Mesenchymal stem cell (in vitro differentiated cells and primary cell): ENCODE measurements at regions not wholly inside any gene's neighbourhood (a gene's known extent, or its start where the extent isn't known, plus 50 kb on each side); places are given as distances from the start of the nearest gene placed in this dataset.
"Not testable (repeated sequence)": the region's sequence is repeated elsewhere in the genome, so short reads cannot be mapped to it uniquely, and the experiment has no call there.

Experiments
- DNase-seq: peaks from one replicate; pipeline ENCODE4 v3.0.0-alpha.2; 2013
- H2AFZ ChIP-seq: one replicate; pipeline ENCODE4 v1.6.1; 2013; ENCODE audit warnings: low read depth, mild to moderate bottlenecking, control low read depth, inconsistent platforms, low read length, moderate library complexity
- H2AK5ac ChIP-seq: 2 replicates; pipeline ENCODE4 v1.6.1; 2013; ENCODE audit warnings: low read length, moderate library complexity, mild to moderate bottlenecking, inconsistent platforms; ENCODE audit not compliant: severe bottlenecking
- H2BK120ac ChIP-seq: one replicate; pipeline ENCODE4 v1.6.1; 2013; ENCODE audit warnings: low read depth, mild to moderate bottlenecking, inconsistent platforms, low read length, moderate library complexity
- H2BK12ac ChIP-seq, 2 experiments: one replicate each; pipeline ENCODE4 v1.6.1; 2013; ENCODE audit warnings: inconsistent platforms in 2 of 2, low read length in 2 of 2, mild to moderate bottlenecking in 2 of 2, moderate library complexity in 2 of 2, control low read depth in 1 of 2
- H2BK15ac ChIP-seq: one replicate; pipeline ENCODE4 v1.6.1; 2013; ENCODE audit warnings: mild to moderate bottlenecking, low read depth, inconsistent platforms; ENCODE audit not compliant: poor library complexity, severe bottlenecking
- H2BK5ac ChIP-seq: 2 replicates; pipeline ENCODE4 v1.6.1; 2013; ENCODE audit warnings: low read depth, mild to moderate bottlenecking, low read length, control low read depth, inconsistent platforms; ENCODE audit not compliant: poor library complexity, severe bottlenecking
- H3K14ac ChIP-seq, 2 experiments: one replicate each; pipeline ENCODE4 v1.6.1; 2013; ENCODE audit warnings: inconsistent platforms in 2 of 2, low read length in 2 of 2, control low read depth in 1 of 2, mild to moderate bottlenecking in 1 of 2, moderate library complexity in 1 of 2
- H3K18ac ChIP-seq, 2 experiments: one replicate each; pipeline ENCODE4 v1.6.1; 2013; ENCODE audit warnings: inconsistent platforms in 2 of 2, low read length in 2 of 2, control low read depth in 1 of 2, low read depth in 1 of 2, mild to moderate bottlenecking in 1 of 2
- H3K23ac ChIP-seq, 2 experiments: one replicate each; pipeline ENCODE4 v1.6.1; 2013; ENCODE audit warnings: inconsistent platforms in 2 of 2, low read length in 2 of 2, mild to moderate bottlenecking in 2 of 2, moderate library complexity in 2 of 2, control low read depth in 1 of 2
- H3K27ac ChIP-seq: 2 replicates; pipeline ENCODE4 v1.5.1; 2013; ENCODE audit warnings: mild to moderate bottlenecking, moderate library complexity, low read length, control low read depth, inconsistent platforms; ENCODE audit not compliant: poor library complexity, severe bottlenecking
- H3K27me3 ChIP-seq, 2 experiments: 2 replicates each; pipeline versions ENCODE4 v1.6.1 to v1.7.0; 2013; ENCODE audit warnings: low read length in 2 of 2, mild to moderate bottlenecking in 2 of 2, moderate library complexity in 2 of 2, control low read depth in 1 of 2, inconsistent platforms in 1 of 2; ENCODE audit not compliant: control insufficient read depth in 1 of 2, insufficient read depth in 1 of 2
- H3K36me3 ChIP-seq, 2 experiments: 2 replicates each; pipeline versions ENCODE4 v1.6.1 to v1.7.0; 2013; ENCODE audit warnings: low read length in 2 of 2, control low read depth in 1 of 2, inconsistent platforms in 1 of 2, low read depth in 1 of 2, mild to moderate bottlenecking in 1 of 2; ENCODE audit not compliant: insufficient read depth in 2 of 2, control insufficient read depth in 1 of 2
- H3K4ac ChIP-seq, 2 experiments: one replicate each; pipeline ENCODE4 v1.6.1; 2013; ENCODE audit warnings: inconsistent platforms in 2 of 2, low read length in 2 of 2, mild to moderate bottlenecking in 2 of 2, moderate library complexity in 2 of 2, control low read depth in 1 of 2, low read depth in 1 of 2
- H3K4me1 ChIP-seq: 2 replicates; pipeline ENCODE4 v1.6.1; 2013; ENCODE audit warnings: low read depth, low read length, control low read depth; ENCODE audit not compliant: control insufficient read depth, insufficient read depth
- H3K4me2 ChIP-seq: 2 replicates; pipeline ENCODE4 v1.6.1; 2013; ENCODE audit warnings: low read length, mild to moderate bottlenecking, inconsistent platforms; ENCODE audit not compliant: poor library complexity, severe bottlenecking
- H3K4me3 ChIP-seq, 2 experiments: 2 replicates each; pipeline versions ENCODE4 v1.5.1 to v1.7.0; 2013; ENCODE audit warnings: low read length in 2 of 2, mild to moderate bottlenecking in 2 of 2, control low read depth in 1 of 2, low read depth in 1 of 2; ENCODE audit not compliant: insufficient read depth in 1 of 2
- H3K79me1 ChIP-seq: replicated peaks from 2 replicates; pipeline ENCODE4 v1.6.1; 2013; ENCODE audit warnings: mild to moderate bottlenecking, control low read depth, low read length, inconsistent platforms; ENCODE audit not compliant: poor library complexity, severe bottlenecking
- H3K9ac ChIP-seq: 2 replicates; pipeline ENCODE4 v1.7.0; 2013; ENCODE audit warnings: mild to moderate bottlenecking, low read length, moderate library complexity
- H3K9me3 ChIP-seq: 2 replicates; pipeline ENCODE4 v1.7.0; 2013; ENCODE audit warnings: mild to moderate bottlenecking, low read length; ENCODE audit not compliant: control insufficient read depth
- H4K8ac ChIP-seq: one replicate; pipeline ENCODE4 v1.6.1; 2013; ENCODE audit warnings: inconsistent platforms, mild to moderate bottlenecking, low read length, moderate library complexity
- H4K91ac ChIP-seq: one replicate; pipeline ENCODE4 v1.6.1; 2013; ENCODE audit warnings: mild to moderate bottlenecking, low read length, inconsistent platforms
- WGBS: methylation state at CpG from one replicate; pipeline ENCODE4 v1.1.7; 2013; ENCODE audit warnings: mixed read lengths; 5-methylcytosine and 5-hydroxymethylcytosine counted together

- not testable (repeated sequence) for H4K8ac ChIP-seq, H3K23ac ChIP-seq, H2BK120ac ChIP-seq, H3K18ac ChIP-seq, H2AFZ ChIP-seq, H2AK5ac ChIP-seq, H3K27ac ChIP-seq, H3K79me1 ChIP-seq, H2BK15ac ChIP-seq, H4K91ac ChIP-seq, H3K9me3 ChIP-seq, DNase-seq, H3K4me1 ChIP-seq, H3K14ac ChIP-seq, H3K27me3 ChIP-seq, H3K4ac ChIP-seq, H3K9ac ChIP-seq, H3K4me3 ChIP-seq, H2BK5ac ChIP-seq, H3K36me3 ChIP-seq, H3K4me2 ChIP-seq, H2BK12ac ChIP-seq
- WGBS = no CpG with 5 or more reads among the region's 1 CpG
Measured at GRCh38 chr2:91559269-91559668, 2867.8 kb downstream of the RPIA start.

GRCh38 chr2:91559886-91560614, 2868.6 kb downstream of the RPIA start:
- not testable (repeated sequence) for H3K9ac ChIP-seq, H3K14ac ChIP-seq, H2BK12ac ChIP-seq, H2AK5ac ChIP-seq, H3K23ac ChIP-seq, H3K4me2 ChIP-seq, H4K8ac ChIP-seq, H3K79me1 ChIP-seq, H3K4me1 ChIP-seq, H2AFZ ChIP-seq, H2BK120ac ChIP-seq, H3K27ac ChIP-seq, H3K27me3 ChIP-seq, H3K9me3 ChIP-seq, H4K91ac ChIP-seq, H3K18ac ChIP-seq, H3K36me3 ChIP-seq, H2BK5ac ChIP-seq, H3K4ac ChIP-seq, DNase-seq, H3K4me3 ChIP-seq, H2BK15ac ChIP-seq

DNA sequence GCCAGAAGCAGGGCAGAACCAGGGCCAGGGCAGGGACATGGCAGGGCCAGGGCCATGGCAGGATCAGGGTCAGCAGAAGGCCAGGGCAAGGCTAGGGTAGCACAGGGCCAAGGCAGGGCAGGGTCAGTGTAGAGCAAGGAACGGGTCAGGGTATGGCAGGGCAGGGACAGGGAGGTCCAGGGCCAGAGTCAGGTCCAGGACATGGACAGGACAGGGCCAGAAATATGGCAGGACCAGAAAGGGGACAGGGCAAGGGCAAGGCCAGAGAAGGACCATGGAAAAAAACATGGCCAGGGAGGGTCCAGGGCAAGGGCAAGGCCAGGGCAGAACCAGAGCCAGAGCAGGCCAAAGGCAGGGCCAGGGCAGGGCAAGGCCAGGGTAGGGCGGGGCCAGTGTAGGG, 2870.7 kb downstream of the RPIA start:
- H2BK12ac ChIP-seq, H4K91ac ChIP-seq, H4K8ac ChIP-seq, H3K36me3 ChIP-seq, DNase-seq, H2AK5ac ChIP-seq, H3K18ac ChIP-seq, H3K4me3 ChIP-seq, H3K9me3 ChIP-seq, H3K4me2 ChIP-seq, H2BK15ac ChIP-seq, H3K9ac ChIP-seq, H3K27ac ChIP-seq, H3K4ac ChIP-seq, H2BK120ac ChIP-seq, H2AFZ ChIP-seq, H2BK5ac ChIP-seq, H3K14ac ChIP-seq, H3K4me1 ChIP-seq, H3K23ac ChIP-seq, H3K79me1 ChIP-seq, H3K27me3 ChIP-seq: not testable (repeated sequence)
- WGBS = no CpG with 5 or more reads among the region's 2 CpGs

DNA sequence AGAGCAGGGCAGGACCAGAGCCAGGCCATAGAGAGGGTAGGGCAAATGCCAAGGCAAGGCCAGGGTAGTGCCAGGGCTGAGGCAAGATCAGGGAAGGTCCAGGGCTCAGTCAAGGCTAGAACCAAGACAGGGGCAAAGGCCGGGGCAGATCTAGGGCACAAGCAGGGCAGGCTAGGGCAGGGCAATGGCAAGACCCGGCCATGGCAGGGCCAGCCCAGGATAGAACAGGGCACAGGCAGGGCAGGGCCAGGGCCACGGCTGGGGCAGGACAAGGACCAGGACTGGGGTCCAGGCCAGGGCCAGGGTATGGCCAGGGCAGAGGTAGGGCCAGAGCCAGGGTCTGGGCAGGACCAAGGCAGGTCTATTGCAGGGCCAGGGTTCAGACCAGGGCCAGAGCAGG, 2873.2 kb downstream of the RPIA start:
- H2BK5ac ChIP-seq, DNase-seq, H2BK12ac ChIP-seq, H4K8ac ChIP-seq, H4K91ac ChIP-seq, H3K79me1 ChIP-seq, H2AK5ac ChIP-seq, H3K27me3 ChIP-seq, H3K4ac ChIP-seq, H3K36me3 ChIP-seq, H3K9ac ChIP-seq, H3K4me1 ChIP-seq, H3K18ac ChIP-seq, H3K23ac ChIP-seq, H2BK120ac ChIP-seq, H3K14ac ChIP-seq, H3K27ac ChIP-seq, H2AFZ ChIP-seq, H3K4me2 ChIP-seq, H3K4me3 ChIP-seq, H2BK15ac ChIP-seq, H3K9me3 ChIP-seq: not testable (repeated sequence)
- WGBS = 79% methylated on average over 3 of the region's 3 CpGs
